Thyroid gland (tissue), 4 donors: ENCODE measurements at regions not wholly inside any gene's neighbourhood (a gene's known extent, or its start where the extent isn't known, plus 50 kb on each side); places are given as distances from the start of the nearest gene placed in this dataset.

Source experiments
- DNase-seq, 2 donors: peaks; one replicate each; pipeline ENCODE4 v3.0.0-alpha.2; 2019
- H3K27ac ChIP-seq, 3 donors: fragments of 200-600 bp; sonication (generic); 1 replicate in 2 of 3; 2 replicates in 1 of 3; pipeline ENCODE4 v1.5.1; 2016 to 2019; ENCODE audit warnings: mild to moderate bottlenecking in 1 of 3, moderate library complexity in 1 of 3
- H3K27me3 ChIP-seq: fragments of 200-600 bp; sonication (generic); one replicate; pipeline ENCODE4 v1.5.1; 2019
- H3K36me3 ChIP-seq, 2 donors: fragments of 200-600 bp; sonication (generic); one replicate each; pipeline ENCODE4 v1.5.1; 2016 to 2019
- H3K4me1 ChIP-seq, 2 donors: fragments of 200-600 bp; sonication (generic); one replicate each; pipeline ENCODE4 v1.5.1; 2017 to 2019
- H3K4me3 ChIP-seq, 3 donors: fragments of 200-600 bp; sonication (generic); replicated peaks in 1 of 3; 1 replicate in 2 of 3; 2 replicates in 1 of 3; pipeline ENCODE4 v1.5.1; 2016; ENCODE audit warnings: mild to moderate bottlenecking in 1 of 3
- H3K9me3 ChIP-seq: fragments of 200-600 bp; sonication (generic); one replicate; pipeline ENCODE4 v1.5.1; 2017
- POLR2A ChIP-seq, 2 donors: fragments of 450-650 bp; IDR thresholded peaks; one replicate each; pipeline ENCODE4 v1.6.1; 2017; ENCODE audit warnings: antibody characterized with exemption in 2 of 2, mild to moderate bottlenecking in 2 of 2, moderate library complexity in 1 of 2
- WGBS, 2 donors: methylation state at CpG; one replicate each; pipeline ENCODE4 v1.1.5; 2017; 5-methylcytosine and 5-hydroxymethylcytosine counted together
- intact Hi-C: fragments of 100-400 bp; cut with DNase I; formaldehyde crosslinking; loops from one replicate; pipeline ENCODE4 v1.15.1; 2023
- TF ChIP-seq, protein P1 (sequence below), 6 experiments: fragments of 200-600 bp in 3 of 6; fragments of 450-650 bp in 3 of 6; sonication (generic) in 3 of 6; IDR thresholded peaks; one replicate each; pipeline ENCODE4 v1.5.1; 2016 to 2019; ENCODE audit warnings: antibody characterized with exemption in 6 of 6, mild to moderate bottlenecking in 2 of 6, inconsistent platforms in 1 of 6, moderate library complexity in 1 of 6

DNA sequence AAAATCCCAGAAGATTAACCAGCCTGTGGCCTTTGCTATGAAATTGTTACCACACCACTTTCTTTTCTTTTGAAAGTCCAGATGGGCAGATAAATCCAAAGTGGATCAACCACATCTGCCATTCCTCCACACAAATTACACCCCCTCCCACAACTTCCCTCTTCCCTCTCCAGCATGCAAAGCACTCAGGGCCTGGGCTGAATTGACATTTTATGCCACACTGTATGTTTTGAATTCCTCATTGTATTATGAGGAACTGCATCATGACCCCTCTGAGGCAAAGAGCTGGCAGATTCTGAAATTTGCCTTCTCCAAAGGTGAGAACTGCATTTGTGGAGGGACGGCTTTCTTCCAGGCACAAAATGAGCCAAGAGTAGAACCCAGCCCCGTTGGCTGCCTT lies 589.2 kb upstream of the KLF4 start:
- no peak for DNase-seq
- Histone ChIP-seq H3K4me3 (no peak overlapping the region), H3K27me3 (no peaks in the 10 kb centered on the region), H3K27ac (no peak overlapping the region), H3K36me3 (no peaks in the 10 kb centered on the region), H3K4me1 (no peaks in the 10 kb centered on the region), H3K9me3 (no peaks in the 10 kb centered on the region)
- TF ChIP-seq, protein P1, sequence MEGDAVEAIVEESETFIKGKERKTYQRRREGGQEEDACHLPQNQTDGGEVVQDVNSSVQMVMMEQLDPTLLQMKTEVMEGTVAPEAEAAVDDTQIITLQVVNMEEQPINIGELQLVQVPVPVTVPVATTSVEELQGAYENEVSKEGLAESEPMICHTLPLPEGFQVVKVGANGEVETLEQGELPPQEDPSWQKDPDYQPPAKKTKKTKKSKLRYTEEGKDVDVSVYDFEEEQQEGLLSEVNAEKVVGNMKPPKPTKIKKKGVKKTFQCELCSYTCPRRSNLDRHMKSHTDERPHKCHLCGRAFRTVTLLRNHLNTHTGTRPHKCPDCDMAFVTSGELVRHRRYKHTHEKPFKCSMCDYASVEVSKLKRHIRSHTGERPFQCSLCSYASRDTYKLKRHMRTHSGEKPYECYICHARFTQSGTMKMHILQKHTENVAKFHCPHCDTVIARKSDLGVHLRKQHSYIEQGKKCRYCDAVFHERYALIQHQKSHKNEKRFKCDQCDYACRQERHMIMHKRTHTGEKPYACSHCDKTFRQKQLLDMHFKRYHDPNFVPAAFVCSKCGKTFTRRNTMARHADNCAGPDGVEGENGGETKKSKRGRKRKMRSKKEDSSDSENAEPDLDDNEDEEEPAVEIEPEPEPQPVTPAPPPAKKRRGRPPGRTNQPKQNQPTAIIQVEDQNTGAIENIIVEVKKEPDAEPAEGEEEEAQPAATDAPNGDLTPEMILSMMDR (IDR thresholded peaks at IDR 0.05), result no peak
- no peak for TF ChIP-seq POLR2A (IDR thresholded peaks at IDR 0.05)
- 87 to 91% methylated on average over 2 of the region's 2 CpGs for WGBS, 2 donors
- intact Hi-C loops, result no loop called here

DNA sequence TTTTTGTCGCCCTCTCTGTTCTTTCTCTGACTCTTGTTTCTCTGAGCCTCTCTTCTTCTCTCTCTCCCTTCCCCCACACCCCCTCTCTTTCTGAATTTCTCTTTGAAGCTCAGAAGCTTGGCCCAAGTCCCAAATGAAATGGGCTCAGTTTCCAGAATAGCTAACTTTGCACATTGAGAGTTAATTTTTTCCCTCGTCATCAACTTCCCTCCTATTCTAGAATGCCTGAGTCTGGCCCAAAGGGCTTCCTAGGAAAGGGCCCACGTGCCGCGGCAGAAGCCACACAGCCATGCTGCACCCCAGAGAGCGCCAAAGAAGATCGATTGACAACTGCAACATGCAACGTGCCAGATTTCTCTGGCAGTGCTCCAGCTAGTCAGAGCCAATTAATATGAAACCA lies 588.8 kb upstream of the KLF4 start:
- TF ChIP-seq, protein P1 (IDR thresholded peaks at IDR 0.05), result no peak
- no peak for TF ChIP-seq POLR2A (IDR thresholded peaks at IDR 0.05)
- H3K27me3 ChIP-seq, result no peaks in the 10 kb centered on the region
- intact Hi-C loops, result no loop called here
- no peaks in the 10 kb centered on the region for H3K4me1 ChIP-seq
- no peak for DNase-seq
- 71 to 75% methylated on average over 8 of the region's 8 CpGs for WGBS, 2 donors
- H3K9me3 ChIP-seq, result no peaks in the 10 kb centered on the region
- no peaks in the 10 kb centered on the region for H3K36me3 ChIP-seq
- no peak overlapping the region for H3K27ac ChIP-seq
- H3K4me3 ChIP-seq, result no peak overlapping the region

DNA sequence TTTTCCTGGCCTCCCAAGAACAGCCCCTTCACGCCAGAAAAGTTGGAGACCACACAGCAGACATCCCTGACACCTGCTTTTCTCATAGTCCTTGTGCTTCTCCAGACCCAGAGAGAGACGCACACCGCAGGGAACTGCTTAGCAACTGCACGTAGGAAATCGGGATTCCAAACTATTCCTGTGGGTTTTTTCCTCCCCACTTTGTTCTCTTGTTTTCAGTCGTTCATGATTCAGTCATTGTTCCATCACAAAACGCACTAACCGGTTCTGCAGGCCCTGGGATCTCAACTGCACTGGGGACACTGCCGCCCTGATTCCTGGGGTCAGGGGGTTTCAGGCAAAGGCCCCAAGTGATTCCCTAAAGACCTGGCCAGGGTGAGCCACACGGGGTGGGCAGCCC lies 588.0 kb upstream of the KLF4 start:
- 82 to 89% methylated on average over 10 of the region's 10 CpGs for WGBS, 2 donors
- Histone ChIP-seq H3K36me3 (no peaks in the 10 kb centered on the region), H3K9me3 (no peaks in the 10 kb centered on the region), H3K4me1 (no peaks in the 10 kb centered on the region), H3K27ac (no peak overlapping the region), H3K27me3 (no peaks in the 10 kb centered on the region), H3K4me3 (no peak overlapping the region)
- DNase-seq, result no peak
- intact Hi-C loops, result no loop called here
- TF ChIP-seq POLR2A (IDR thresholded peaks at IDR 0.05), result no peak
- TF ChIP-seq, protein P1 (IDR thresholded peaks at IDR 0.05), result no peak

DNA sequence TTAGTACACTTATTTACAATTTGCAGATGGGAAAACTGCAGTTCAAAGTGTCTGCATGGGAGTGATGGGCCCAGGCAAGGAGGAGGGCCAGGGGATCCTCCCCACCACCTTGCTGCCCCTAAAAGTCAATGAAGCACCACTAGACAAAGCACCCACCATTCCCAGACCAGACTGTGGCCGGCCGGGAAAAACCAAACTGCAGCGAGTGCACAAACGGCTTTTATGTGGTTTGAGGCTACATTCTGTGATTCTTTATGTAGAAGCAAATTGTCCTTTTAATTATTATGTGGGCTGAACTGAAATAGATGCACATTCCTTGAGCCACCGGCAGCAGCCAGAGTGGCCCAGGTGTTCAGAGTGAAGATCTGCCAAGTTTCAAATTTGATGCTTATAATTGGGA lies 585.3 kb upstream of the KLF4 start:
- no peaks in the 10 kb centered on the region for H3K9me3 ChIP-seq
- no peak for DNase-seq
- TF ChIP-seq, protein P1 (IDR thresholded peaks at IDR 0.05), result no peak
- no peak for TF ChIP-seq POLR2A (IDR thresholded peaks at IDR 0.05)
- H3K27me3 ChIP-seq, result no peaks in the 10 kb centered on the region
- H3K36me3 ChIP-seq, result no peaks in the 10 kb centered on the region
- WGBS, 2 donors, result 85 to 89% methylated on average over 5 of the region's 5 CpGs
- no peaks in the 10 kb centered on the region for H3K4me1 ChIP-seq
- H3K27ac ChIP-seq, result no peak overlapping the region
- intact Hi-C loops, result no loop called here
- no peak overlapping the region for H3K4me3 ChIP-seq

DNA sequence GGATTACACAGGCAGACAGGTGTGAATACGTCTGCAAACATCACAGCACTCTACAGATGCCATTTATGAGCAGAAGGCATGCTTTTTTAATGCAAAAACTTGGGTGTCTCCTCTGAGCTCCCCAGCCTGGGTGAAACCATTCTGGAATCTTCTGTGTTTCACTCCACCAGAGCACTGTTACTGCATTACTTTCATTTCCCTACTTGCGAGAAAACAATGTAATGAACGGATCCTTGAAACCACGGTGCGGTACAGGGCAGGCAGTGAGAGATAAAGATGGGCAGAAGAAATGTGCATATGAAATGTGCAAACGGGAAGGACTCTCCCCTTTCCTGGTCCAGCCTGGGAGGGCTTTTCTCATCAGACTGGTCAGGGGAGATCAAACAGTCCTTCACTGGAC lies 584.3 kb upstream of the KLF4 start:
- H3K9me3 ChIP-seq, result no peaks in the 10 kb centered on the region
- no peak overlapping the region for H3K27ac ChIP-seq
- H3K4me1 ChIP-seq, result no peaks in the 10 kb centered on the region
- no peak for DNase-seq
- WGBS, 2 donors, result 74 to 84% methylated on average over 6 of the region's 6 CpGs
- no peaks in the 10 kb centered on the region for H3K36me3 ChIP-seq
- no peaks in the 10 kb centered on the region for H3K27me3 ChIP-seq
- TF ChIP-seq POLR2A (IDR thresholded peaks at IDR 0.05), result no peak
- TF ChIP-seq, protein P1 (IDR thresholded peaks at IDR 0.05), result no peak
- no peak overlapping the region for H3K4me3 ChIP-seq
- intact Hi-C loops, result no loop called here
